ENCODE measurements at regions not wholly inside any gene's neighbourhood (a gene's known extent, or its start where the extent isn't known, plus 50 kb on each side); places are given as distances from the start of the nearest gene placed in this dataset.
"Not testable (repeated sequence)": the region's sequence is repeated elsewhere in the genome, so short reads cannot be mapped to it uniquely, and the experiment has no call there.

DNA sequence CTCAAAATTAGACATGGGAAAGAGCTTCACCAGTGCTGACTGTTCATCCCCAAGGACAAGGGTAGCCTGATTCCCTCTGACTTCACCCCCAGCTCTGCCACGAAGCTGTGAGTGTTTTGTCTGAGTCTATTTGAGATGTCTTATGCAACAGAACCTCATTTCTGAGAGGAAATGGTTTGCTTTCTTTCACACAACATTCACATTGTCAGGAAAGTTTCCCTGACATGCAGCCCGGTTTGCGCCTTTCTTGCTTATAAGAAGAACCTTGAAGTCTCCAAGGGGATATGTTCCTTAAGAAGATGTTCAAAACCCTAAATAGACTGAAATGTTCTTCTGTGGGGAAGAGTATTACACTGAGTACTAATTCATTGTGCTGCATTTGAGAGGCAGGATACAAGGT is 300.5 kb upstream of the CCL2 start:
- DNase-seq = no peak

DNA sequence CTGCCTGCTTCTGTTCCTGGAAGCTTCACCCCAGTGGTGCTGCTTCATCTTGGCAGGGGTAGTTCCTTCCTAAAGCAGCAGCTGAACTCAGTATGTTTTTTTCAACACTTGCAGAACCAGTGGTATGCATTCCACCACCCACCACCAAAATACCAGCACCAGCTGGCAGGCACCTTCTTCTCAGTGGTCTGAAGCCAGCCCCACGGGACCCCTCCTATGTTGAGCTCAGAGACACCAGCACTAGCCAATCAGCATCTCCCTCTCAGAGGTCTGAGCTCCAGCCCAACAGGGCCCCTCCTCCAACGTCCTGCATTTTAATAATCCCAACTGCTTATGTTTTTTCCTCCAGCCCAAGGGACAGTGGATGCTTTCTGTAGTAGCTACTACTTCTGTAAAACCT is 299.6 kb upstream of the CCL2 start:
- DNase-seq = no peak

DNA sequence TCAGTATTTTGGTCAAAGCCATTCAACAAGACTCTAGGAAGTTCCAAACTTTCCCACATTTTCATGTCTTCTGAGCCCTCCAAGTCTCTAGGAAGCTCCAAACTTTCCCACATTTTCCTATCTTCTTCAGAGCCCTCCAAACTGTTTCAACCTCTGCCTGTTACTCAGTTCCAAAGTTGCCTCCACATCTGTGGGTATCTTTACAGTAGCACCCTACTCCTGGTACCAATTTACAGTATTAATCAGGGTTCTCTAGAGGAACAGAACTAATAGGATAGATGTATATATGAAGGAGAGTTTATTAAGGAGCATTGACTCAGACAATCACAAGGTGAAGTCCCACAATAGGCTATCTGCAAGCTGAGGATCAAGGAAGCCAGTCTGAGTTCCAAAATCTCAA is 296.0 kb upstream of the CCL2 start:
- DNase-seq = not testable (repeated sequence)

DNA sequence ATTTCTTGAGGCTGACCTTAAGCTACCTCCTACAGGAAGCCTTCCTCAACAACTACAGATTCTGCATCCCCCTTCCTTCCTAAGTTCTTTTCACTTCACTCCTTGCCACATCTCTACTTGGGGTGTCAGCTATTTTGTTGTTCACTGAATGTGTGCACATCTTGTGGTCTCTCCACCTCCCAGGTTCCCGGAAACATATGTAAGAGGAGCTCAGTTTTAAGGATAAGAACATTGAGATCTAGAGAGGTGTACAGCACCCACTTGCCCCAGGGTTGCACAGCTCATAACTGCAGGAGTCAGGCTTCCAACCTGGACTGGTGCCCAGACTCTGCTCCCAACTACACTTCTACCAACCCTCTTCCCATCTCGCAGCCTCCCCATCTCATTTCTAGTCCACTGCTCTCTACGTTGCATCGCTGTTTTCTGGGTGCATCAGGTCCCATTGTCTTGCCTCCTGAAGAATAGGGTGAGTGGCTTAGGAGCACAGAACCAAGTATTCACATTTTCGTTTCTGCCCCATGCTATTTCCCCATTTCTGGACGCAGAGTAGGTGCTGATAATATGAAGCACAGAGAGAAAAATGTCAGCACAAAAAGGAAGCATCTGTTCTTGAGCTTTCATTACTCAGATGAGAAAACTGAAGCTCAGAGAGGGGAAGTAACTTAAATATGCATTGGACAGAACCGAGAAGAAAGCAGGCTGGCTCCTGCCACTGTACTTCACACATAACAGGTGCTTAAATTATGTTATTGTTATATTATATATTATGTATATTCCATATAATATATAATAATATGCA is 292.0 kb upstream of the CCL2 start:
- DNase-seq = no peak

DNA sequence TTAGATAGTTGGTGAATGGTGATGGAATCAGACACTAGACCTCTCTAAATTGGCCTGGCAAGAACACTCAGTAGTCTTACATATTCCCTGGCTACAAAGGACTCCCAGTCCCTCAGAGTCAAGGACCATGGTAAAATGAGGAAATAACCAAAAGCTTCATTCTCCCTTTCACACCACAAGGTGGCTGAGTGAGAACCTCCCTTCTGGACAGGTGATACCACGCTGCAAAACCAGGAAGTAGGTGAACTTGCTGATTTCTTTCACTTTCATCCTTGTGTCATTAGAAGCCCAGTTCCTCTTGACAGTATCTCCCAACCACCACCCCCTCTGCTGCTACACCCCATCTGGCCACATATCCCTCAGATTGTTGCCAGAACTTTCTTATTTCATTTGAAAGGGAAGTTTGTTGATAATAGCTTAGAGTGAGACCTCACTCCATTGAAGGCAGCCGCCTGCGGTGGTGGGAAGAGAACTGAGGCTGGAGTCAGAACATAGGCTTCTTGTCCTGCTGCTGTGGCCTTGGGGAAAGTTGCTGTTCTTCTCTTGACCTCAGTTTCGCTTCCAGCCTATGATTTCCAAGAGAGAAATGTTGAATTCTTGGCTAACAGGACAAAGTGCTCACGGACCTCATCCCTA is 290.6 kb upstream of the CCL2 start:
- no peak for DNase-seq

DNA sequence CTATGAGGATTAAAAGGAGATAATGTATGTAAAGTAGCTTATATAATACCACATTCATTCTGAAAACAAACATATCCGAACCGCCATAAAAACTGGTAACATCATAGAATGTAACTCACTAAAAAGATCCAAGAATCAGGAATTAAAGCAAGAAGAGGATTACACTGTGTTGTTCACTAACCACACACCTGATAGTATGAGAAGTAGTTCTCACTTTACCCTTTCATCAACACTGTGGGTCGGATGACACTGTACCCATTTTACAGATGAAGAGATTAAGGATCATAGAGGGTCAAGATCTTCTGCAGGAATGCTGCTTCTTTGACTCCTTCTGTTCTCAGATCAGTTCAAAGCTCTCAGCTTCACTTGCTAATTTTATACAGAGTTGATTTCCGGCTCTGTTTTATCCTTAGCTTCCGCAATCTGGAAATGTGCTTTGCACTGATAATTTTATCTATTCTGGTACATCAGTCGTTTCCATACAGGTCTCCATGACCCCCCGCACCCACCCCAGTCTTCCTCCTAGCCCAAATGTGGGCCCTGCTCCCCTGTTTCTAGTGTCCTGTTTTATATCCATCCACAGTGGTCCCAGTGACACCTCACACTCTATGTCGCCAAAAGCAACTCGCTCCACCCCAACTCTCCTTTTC is 288.6 kb upstream of the CCL2 start:
- no peak for DNase-seq

DNA sequence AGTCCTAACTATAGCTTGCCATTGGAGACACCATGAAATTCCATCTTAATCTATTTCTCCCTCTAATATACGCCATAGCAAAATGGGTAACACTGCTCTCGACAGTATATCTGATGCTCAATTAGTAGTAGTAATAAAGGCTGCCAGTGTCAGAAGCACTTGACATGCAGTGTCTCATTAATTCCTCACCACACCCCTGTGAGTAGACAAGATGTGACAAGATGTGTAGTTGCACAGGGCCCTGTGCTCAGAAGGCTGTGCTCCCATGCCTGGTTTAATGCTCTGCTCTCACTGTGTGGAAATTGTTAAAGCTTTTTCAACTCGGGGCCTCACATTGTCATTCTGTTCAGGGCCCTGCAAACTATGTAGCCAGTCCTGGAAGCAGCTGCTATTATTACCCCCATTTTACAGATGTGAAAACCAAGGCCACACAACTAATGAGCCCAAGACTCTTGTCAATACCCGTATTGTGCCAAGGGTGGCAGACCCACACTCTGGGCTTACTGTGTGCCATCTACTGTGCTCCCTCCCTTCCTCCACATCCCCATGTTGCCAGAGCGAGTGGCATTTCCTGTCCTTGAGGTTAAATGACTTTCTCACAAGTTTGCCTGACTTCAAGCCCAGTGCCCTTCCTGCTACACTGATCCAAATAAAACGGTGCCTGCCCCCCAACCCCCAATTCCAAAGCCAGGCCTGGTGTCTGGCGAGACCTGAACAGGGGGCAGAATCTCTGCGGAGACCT is 287.3 kb upstream of the CCL2 start:
- no peak for DNase-seq

DNA sequence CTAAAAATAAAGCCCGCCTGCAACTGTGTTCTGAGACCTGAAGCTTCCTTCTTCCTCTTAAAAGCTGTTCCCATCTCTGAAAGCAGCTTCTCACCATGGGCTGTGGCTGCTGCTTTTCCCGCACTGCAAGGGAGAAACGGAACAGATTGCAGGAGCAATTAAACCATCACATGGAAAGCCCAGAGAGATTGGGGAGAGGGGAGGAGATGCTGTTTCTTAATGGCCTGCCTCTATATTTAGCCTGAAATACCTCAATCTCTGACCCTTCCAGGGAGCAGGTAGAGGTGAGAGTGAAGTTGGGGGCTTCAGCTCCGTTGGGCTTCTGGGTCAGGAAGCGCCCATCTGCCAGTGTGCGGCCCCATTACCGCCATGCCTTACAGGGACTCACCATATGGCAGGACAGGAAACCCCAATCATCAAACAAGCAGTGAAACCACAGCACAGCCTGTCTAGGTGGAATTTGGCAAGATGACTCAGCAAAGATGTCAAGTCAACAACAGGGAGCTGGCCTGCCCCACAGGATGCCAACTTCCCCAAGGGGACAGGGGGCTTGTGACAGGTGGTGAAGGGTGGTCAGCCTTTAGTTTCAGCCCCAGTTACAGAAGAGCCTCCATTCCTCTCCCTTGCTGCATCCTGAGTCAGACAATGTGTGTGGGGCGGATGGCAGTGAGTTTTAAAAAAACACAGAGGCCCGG is 286.6 kb upstream of the CCL2 start:
- no peak for DNase-seq

DNA sequence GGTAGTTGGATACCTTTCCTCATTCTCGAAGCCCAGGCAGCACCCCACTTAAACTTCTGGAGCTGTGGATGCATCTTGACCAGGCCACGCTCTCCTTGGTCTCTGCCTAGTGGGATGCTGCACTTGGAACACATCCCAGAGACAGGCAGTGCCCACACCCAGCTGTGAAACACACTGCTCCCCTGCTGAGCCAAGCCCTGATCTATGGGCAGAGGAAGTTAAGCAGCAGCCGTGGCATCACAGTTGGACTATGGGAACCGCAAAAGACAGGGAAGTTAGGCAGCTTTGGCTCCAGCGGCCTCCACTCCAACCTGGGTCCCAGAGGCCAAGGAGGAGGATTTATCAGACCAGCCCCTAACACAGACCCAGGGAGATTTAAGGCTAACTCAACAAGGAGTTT is 284.8 kb upstream of the CCL2 start:
- no peak for DNase-seq

DNA sequence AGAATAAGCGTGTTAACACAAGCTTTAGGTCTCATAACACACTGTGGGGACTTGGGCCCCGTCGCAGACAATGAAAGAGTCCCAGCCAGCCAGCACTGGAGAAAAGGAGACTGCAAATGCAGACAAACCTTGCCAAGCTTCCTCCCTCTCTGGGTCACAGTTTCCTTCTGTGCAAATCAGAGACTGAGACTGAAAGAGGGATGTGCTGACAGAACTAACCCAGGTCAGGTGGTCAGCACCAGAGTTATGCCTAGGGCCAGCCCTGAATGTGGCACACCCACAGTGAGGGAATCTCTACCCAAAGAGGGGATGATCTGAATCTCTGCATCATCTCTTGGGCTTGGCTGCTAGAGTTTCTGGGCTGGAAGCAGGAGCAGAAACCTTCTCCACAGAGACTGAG is 282.3 kb upstream of the CCL2 start:
- DNase-seq = no peak

DNA sequence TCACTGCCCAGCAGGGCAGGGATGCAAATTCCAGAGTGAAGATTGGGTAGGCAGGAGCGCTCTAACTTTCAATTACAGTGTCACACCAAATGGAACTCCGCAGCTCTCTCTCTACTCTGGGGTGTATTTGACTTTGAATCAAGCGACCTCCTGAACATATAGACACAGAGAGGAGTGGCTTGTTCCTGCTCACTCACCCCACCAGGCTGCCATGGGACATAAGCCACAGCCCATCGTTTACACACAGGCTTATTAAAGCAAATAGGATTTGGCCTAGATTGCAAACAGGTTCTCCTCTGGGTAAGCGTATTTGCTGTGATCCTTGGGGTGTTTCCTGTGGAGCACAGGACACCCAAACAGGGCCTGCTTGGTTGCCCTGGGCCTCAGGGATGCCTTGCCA is 281.6 kb upstream of the CCL2 start:
- DNase-seq = no peak

DNA sequence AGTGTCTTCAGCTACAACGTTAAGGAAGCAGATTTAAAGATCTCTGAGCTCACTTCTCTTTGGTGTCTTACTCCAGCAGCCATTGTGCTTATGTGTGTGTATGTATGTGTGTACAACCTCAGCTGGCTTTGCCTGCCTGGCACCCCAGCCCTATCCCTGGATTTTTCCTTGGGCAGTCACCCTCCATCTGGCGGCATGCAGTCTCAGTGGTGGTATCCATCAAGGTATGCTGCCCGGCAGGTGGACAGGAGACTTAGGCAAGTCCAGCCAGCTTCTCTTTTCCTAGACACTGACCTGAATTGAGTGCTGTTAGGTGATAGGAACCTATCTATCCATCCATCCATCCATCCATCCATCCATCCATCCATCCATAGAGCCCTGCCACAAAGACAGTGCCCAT is 280.8 kb upstream of the CCL2 start:
- no peak for DNase-seq

DNA sequence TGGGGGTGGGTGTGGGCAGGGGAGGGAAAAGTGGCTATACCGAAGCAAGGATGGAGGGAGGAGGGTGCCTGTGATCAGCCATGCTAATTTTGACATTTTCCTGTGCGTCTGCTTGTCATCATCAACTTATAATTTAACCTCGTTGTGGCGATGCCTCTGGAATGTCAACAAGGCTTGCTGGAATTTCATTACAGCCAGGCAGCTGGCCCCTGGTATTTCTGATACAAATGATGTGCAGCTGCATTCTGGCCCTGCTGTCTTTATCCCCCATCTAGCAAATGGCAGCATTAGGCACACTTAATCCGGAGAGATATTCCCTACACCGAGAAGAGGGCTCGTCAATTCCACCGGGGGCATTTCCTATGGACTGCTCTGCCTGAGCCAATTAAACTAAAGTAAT is 278.3 kb upstream of the CCL2 start:
- DNase-seq = no peak

DNA sequence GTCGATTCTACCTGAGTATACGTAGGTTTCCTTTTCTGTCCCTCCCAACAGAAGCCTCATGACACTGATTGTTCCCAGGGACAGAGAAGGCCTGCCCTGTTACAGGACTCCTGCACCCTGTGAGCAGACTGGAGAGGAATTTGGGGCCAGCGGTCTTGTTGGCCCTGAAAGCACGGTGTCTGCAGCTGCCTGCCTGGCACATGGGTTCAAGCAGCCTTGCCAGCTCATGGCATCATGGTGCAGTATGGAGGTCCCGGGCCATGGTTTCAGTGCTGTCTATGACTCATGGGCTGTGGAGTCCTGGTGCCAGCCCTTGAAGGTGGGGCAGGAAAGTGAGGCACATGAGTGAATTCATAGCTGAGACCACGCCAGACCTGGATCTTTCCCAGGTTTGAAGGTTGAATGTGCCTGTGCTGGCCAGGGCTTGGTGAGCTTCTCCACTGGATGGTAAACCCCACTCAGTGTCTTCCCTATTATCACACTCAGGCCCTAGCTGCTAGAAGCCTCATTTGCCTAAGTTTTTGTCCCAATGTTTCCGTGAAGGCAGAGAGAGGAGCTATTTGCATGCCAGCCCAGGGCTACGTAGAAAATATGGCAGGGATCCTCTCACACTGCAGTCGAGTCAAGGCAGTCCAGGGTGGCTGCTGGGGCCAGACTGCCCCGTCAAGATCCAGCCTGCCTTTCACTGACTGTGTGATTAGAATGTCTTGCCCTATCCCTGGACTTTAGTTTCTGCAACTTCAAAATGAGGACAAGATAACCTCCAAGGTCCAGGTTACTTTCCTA is 277.2 kb upstream of the CCL2 start:
- no peak for DNase-seq

DNA sequence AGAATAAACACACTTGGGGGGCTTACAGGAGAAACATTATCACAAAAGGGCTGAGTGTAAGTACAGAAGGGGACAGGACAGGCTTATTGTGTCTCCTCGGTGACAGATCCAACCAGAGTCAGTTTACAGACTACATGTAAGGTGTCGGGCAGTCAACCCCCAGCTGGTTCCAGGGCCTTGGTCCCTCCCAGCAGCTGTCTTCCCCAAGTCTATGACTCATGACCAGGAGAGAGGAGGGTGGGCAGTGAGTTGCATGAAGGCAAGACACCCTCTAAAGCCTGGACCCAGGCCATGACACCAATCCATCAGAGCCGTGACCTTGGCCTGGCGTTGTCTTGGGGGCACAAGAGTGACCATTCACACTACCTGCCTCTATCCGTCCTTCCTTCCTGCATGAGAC is 276.2 kb upstream of the CCL2 start:
- no peak for DNase-seq

DNA sequence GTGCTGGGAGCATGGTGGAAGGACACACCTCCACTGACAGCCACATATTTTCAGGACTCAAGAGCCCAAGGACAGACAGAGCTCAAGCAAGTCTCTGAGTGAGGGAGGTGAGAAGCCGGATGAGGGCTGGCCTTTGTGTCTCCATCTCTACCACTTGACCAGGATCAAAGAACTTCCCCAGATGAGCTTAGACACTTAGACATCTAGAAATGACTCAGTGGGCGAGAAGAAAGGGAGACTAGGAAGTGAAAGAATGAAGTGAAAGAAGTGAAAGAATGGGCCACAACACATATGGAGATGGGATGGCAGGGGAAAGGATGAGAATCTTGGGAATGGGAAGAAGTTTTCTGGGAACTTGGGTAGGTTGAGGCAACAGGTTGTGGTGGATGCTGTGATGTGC is 274.9 kb upstream of the CCL2 start:
- DNase-seq = no peak

DNA sequence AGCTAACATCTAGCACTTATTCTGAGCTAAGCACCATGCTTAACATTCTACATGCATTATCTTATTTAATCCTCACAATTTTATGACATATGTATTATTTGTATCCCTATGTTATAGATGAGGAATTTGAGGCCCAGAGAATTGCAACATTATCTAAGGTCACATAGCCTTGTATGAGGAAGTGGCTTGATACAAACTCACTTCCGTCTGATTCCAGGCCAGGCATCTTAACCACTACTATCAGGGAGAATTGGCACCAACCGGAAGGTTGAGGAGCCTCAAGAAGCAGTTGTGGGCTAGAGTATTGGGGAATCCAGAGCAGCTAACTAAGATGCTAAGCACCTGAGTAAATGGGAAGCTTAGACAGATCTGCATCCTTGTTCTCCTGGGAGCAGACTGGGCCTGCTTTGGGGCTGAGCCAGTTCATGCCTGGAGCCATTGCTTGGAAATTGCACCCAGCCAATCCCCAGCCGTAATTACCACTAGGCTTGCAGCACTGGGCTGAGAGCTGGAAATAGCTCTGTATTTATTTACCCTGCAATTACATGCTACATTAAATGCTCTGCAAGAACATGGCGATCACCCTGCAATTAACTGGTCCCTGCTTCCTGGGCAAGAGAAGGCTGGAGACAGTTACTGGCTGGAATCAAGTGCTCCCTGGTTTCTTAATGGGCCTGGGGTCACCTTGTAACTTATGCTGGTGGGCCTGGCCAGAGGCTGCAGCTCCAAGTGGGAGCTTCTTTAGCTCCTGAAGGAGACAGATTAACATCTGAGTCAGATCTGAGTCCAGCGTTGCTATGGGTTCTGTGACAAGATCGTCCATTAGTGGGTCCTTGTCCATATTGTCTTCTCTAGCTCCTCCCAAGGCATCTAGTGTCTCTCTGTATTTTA is 273.1 kb upstream of the CCL2 start:
- no peak for DNase-seq

DNA sequence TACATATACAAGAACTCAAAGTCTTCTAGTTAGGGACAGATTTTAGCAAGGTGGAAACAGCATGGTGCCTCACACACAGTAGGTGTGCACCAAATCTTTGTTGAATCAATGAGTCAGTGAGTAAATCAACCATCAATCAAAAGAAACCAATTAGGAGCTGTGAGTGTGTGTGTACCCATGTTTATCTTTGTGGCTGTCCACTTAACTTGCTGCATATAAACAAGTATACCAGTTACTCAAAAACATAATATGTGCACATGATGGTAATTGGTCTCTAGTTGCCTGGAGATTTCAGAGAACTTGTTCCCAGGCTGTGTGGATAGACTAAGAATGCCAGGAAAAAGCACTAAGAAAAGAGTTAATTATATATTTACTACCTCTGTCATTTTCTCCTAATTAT is 272.2 kb upstream of the CCL2 start:
- no peak for DNase-seq

DNA sequence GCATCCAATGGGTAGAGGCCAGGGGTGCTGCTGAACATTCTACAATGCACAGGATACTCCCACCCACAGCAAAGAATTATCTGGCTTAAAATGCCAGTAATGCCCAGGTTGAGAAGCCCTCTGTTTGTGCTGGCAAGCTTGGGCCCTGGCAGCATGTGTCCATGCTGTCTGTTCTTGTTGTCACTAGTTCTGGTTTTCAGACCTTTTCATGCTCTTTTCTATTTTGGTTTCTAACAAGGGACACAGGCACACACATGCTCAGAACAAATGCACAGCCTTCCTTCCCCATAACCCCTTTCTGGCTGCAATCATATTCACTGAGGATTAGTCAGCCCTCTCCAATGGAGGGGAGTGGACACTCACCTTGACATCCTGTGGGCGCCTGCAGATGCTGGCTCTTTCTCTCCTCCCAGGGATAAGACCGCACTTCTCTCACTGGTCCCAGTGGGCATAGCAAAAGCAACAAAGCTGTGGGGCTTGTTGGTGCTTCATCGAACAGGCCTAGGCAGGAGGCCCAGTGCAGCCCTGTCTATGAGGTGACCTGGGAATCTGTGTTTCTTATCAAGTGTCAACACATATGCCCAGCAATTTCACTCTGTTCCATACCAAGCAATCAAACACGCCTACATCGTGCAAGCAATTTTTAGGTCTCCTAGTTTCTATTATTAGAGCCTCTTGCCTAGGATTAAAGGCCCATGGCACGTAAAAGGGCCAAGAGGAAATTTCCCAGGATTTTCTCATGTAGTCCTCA is 271.1 kb upstream of the CCL2 start:
- no peak for DNase-seq

DNA sequence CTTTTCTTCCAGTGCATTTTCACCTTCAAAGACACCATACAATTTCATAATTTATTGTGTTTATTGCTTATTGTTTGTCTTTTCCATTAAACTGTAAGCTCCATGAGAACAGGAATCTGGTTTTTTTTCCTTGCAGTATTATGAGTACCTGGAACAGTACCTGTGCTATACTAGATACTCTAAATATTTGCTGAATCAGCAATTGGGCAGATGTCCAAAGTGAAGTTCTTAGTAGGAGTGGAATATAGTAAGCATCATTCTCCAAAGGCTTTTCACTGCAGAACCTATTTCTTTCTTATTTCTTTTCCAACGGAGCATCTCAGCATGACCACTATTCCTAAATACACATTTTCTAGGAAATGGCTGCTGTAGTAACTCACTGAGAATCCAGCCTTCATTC is 269.0 kb upstream of the CCL2 start:
- DNase-seq = no peak
